ENCODE measurements at regions not wholly inside any gene's neighbourhood (a gene's known extent, or its start where the extent isn't known, plus 50 kb on each side); places are given as distances from the start of the nearest gene placed in this dataset.

DNA sequence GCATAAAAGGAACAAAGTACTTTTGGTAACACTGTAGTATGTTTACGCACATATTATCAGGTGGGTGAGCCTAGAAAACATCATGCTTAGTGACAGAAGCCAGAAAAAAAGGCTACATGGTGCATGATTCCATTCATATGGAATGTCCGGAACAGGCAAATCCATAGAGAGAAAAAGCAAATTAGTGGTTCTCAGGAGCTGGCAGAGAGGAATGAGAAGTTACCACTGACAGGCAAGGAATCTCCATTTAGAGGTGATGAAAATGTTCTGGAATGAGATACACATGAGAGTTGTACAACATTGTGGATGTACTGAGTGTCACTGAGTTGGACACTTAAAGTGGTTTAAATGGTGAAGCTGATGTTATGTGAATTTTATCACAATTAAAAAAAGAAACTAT is 976.9 kb downstream of the NLGN4Y start:
- DNase-seq (ENCODE audit: low read depth, low spot score) = no peak

DNA sequence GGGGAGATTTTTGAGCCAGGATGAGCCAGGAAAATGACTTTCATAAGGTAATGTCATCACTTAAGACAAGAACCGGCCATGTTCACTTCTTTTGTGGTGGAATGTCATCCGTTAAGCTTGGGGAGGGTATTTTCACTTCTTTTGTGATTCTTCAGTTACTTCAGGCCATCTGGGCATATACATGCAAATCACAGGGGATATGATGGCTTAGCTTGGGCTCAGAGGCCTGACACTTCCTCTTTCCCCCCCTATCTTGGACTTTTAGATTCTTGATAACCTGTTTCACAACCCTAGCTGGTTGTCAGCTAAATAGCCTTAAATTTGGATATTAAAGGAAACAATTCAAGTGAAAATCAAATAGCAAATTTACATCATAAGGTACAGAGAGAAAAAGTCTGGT is 986.0 kb downstream of the NLGN4Y start:
- DNase-seq (ENCODE audit: low read depth, low spot score) = no peak

DNA sequence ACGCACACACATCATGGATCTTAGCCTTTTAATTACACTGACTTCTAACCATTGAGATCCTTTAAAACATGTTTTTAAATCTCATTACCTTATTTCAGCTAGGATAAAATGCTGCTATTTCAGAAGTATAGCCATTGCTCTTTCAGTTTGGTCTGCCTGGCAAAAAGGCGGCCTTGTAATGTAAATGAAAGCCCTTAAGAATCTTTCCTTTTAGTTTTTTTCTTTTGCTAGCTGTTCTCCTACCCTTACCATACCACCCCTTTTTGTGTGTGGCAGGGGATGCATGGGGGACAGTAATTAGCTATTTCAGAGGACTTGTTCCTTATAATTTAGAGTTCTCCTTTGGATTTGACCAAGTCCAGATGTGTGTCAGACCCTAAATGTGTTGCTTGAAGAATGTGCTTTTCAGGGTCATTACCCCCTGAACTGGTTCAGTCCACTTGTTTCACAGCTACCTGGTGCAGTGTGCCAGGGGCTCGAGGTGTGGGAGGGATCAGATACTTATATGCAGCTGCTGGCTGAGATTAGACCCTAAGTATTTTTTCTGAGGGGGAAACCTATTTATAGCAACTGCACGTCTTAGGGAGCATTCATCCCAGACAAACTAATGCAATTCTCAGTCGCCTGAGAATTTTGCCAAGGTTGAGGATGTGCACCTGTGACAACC is 986.8 kb downstream of the NLGN4Y start:
- DNase-seq (ENCODE audit: low read depth, low spot score) = no peak

DNA sequence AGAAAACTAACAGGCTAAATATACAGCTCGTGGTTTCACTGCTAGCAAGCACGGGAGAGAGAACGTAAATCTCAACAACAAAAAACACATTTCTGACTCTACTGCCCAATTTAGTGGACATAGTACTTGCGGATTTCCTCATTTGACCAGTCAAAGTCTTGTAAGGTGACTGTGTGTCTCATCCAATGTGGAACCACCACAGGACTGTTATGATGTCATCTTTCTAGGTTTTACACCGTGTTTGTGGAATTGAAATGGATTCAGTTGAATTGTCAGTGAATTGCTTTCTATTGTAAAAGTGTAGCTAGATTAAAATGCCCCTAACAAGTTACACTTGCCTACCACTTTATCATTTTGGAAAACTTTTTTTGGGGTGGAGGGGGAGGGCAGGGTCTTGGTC is 1010.8 kb downstream of the NLGN4Y start:
- no peak for DNase-seq (ENCODE audit: low read depth, low spot score)

DNA sequence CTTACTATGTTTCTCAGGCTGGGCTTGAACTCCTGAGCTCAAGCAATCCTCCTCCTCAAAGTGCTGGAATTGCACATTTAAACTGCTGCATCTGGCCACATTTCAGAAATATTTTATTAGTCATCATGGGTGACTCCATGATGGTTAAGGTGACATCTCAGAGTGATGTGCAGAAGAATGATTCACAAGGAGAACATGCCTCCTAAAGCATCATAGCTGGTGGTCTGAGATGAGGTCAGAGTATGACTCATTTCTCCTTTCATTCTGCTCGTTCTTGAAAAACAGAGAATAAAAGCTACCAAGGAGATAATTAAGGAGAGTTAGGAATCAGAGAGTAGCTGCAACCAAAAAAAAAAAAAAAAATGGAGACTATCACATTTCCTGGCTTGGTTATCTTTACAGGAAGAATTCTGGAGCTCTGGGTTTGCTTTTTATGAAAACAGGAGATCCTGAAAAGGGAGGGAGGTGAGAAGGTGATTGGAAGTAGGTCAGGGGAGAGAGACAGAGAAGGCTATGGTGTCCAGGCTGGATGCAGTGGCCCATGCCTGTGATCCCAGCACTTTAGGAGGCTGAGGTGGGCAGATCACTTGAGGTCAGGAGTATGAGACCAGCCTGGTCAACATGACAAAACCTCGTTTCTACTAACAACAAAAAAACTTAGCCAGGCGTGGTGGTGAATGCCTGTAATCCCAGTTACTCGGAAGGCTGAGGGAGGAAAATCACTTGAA is 1011.6 kb downstream of the NLGN4Y start:
- DNase-seq (ENCODE audit: low read depth, low spot score) = no peak

DNA sequence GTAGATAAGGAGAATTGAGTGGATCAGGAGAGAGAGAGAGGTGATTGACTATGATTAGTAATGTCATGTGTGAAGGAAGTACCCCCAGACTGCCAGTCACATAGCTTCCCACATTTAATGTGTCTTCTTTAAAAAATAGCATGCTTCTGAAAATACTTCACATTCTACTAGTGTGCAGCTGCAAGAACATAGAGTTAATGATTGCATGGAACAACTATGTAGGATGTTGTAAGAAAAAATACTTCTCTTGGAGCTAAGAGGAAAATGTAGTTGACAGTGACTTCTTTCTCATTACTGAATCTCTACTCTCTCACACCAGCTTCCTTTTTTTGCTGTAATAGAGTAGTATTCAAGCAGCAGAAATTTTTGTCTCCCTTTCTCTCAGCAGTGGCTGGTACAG is 1016.2 kb downstream of the NLGN4Y start:
- no peak for DNase-seq (ENCODE audit: low read depth, low spot score)

DNA sequence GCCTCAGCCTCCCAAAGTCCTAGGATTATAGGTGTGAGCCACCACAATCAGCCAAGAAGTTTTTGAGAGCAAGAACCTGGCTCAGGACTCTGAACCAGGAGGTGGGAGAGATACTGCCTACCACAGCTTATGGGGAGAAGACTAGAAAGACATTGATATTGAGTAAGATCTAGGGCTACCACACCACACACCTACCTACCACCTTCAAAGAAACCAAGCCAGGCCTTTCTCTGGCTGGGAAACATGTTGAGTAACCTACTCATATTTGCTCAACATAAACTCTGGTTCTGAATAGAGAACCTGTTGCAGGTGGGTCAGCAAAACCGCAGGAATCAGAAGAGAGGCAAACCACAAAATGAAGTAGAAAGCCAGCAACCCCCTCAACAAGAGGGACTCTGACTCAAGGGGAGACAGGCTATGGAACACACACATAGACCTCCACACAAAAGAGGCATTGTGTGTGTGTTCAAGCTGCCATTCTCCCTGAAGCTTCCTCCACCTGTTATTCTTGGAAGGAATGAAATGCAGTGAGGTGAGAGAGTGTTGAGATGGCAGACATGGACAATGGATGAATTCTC is 1021.9 kb downstream of the NLGN4Y start:
- DNase-seq (ENCODE audit: low read depth, low spot score) = no peak

DNA sequence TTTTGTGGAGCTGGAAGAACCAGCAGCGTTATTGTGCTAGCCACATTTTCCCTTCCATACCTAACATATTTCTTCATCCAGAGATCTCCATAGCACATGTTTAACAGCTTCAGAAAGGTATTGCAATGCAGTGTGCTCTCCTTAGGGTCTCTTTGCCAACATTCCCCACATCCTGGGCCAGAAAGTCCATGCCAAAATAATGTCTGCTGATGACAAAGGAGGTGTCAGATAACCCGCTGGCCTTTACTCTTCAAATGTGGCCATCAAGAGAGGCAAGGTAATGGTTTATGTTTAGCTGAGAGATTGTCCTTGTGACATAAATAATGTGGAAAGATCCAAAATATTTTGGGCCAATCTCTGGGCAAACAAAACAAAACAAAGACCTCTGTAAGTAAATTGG is 1027.7 kb downstream of the NLGN4Y start:
- no peak for DNase-seq (ENCODE audit: low read depth, low spot score)

DNA sequence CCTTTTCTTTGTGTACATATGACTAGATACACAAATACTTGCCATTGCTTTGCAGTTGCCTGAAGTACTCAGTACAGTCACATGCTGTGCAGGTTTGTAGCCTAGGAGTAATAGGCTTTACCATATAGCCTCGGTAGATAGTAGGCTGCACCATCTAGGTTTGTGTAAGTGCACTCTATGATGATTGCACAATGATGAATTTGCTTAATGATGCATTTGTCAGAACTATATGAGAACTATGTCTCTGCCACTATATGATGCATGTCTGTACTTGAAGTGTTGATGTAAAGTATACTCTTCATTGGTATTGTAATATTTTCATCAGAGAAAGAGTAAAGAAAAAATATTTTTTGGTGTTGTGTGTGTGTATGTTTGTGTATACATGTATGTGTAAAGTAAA is 1030.7 kb downstream of the NLGN4Y start:
- DNase-seq (ENCODE audit: low read depth, low spot score) = no peak

DNA sequence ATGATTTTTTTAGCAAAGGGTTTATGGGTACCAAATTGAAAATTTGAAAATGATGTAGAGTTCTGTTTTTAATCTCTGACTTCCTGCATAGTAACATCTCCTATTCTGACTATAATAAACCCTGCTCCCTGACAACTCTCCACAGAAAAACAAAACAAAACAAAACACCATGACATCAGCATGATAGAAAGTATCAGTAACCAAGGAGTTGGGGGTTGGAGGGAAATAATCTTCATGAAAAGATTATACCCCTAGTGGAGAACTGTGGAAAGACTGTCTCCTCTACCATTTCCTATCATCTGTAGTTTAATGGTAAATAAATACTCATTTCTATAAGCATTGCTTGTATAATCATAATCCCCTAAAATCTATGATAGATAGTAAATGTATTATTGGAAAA is 1034.8 kb downstream of the NLGN4Y start:
- no peak for DNase-seq (ENCODE audit: low read depth, low spot score)

DNA sequence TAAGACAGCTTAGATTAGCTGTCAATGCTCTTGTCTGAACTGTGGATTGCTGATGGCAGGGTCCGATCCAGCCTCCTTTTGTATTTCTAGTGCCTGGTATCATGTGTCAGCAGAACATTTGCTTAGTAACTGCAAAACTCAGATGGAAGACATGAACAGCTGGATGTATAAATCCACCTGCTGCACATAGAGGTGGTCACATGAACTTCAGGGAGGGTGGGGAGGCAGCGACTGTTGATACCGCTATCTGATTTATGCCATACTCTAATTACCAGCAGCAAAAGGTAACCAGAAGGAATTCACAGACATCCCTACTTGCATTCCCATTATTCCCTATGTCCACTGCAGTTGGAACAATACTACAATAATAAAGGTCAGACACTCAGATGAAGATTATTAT is 1036.5 kb downstream of the NLGN4Y start:
- DNase-seq (ENCODE audit: low read depth, low spot score) = no peak

DNA sequence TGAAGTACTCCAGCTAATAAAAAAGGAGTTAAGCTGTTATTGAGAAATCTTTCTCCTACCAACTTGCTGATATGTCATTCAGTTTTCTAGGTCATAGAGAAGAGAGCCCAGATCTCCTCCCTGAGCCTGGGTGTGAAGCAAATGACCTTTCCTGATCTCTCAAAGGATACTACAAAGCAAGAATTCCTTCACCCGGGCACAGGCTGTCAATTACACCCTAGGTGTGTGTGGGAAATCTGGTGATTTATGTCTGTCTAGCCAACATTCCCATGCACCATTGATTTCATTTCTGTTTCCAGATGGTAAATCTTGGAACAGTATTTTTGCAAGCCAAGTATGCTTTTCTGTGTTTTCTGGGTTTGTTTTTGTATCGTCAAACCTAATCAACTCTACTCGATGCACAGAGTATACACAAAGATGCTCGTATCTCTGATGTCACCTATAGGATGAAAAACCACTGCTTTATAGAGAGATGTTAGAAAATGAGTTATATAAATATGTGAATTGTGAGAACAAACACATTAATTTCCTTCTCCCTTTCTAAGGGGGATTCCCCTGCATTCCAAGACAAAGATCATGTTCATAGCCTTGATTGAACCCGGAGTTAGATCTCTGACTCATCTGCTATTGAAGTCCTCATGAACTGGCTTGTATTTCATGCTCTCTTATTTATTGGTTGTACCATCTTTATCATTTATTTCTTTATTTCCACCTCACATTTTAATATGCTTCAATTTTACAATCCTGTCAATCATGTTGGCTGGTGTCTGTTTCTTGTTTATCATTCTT is 1037.4 kb downstream of the NLGN4Y start:
- no peak for DNase-seq (ENCODE audit: low read depth, low spot score)

DNA sequence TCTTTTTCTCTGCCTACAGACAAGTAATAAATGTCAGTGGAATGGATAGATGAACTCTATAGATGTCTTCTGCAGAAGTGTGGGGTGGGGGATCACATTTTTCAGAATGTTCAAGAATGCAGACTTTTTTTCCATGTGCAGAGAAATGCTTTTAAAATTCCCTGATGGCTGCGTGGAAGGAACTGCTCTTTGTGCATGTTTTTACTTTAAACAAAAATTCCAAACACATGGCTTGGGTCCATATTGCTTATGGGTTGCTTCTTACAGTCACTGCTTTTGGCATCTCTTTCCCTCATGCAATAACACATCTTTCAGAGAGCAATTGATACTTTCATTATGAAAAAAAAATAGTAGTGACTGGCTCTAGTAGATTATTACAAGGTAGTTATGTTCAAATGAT is 1053.6 kb downstream of the NLGN4Y start:
- DNase-seq (ENCODE audit: low read depth, low spot score) = no peak

DNA sequence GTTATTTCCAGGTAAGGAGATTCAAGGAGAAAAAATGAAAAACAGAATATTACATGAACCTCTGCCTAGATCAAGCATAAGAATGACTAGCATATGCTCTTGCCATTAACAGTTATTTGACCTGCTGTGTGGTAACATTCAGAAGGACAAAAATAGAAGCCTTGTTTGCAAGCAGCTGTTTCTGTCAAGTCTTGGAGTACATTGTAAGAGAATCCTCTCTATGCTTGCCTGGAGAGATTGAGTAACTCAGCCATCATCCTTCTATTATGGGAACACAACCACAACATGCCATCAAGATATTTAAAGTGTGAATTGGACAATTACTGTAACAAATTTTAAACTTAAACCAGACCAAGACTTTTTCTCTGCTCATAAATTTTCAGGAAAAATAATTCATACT is 1054.4 kb downstream of the NLGN4Y start:
- no peak for DNase-seq (ENCODE audit: low read depth, low spot score)

DNA sequence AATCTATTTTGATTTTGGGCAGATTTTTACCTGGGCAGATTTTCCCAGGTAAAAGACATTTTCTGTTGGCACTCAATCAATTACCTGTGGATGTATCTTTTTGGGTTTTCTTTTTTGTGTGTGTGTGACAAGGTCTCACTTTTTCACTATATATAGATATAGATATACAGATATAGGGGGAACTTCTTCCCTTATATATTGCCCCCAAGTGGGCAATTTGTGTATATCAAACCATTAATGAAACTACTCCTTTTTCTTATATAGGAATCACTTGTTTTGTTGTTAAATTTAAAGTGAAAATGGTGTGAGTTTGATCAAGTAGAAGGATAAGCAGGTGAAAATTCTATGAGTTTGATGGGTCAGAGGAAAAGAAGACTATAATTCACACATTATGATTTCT is 1054.9 kb downstream of the NLGN4Y start:
- DNase-seq (ENCODE audit: low read depth, low spot score) = no peak

DNA sequence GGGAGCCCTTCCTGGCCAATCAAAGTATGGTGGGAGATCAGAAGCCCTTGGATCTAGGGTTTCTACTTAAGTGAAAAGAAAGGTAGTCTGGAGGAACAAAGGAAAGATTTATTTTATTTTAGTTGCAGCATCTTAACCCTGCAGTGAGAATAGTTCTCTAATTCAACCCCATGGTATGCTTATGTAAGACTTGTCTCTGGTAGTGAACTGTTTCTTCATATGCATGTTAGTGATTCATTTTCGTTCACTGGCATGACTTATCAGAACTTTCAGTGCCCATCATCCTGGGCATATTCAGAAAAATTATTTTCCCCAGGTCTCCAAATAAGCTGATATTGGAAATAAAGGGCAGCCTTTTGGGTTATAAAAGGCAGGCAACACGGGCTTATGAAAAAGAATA is 1058.8 kb downstream of the NLGN4Y start:
- no peak for DNase-seq (ENCODE audit: low read depth, low spot score)

DNA sequence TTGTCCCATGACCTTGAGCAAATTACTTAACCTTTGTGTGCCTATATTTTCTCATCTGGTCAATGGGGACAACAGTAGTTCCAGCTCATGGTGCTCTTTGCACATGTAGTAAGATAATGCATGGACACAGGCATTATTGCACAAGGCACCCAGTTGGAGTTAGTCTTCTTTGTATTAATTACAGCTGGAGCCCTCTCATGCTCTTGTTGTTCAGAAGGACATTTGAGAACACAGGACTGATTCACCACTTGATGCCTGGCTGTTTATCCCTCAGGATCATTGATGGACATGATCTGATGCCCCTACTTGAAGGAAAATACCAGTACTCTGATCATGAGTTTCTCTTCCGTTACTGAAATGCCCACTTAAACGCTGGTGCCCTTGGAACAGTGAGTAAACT is 1068.6 kb downstream of the NLGN4Y start:
- no peak for DNase-seq (ENCODE audit: low read depth, low spot score)

DNA sequence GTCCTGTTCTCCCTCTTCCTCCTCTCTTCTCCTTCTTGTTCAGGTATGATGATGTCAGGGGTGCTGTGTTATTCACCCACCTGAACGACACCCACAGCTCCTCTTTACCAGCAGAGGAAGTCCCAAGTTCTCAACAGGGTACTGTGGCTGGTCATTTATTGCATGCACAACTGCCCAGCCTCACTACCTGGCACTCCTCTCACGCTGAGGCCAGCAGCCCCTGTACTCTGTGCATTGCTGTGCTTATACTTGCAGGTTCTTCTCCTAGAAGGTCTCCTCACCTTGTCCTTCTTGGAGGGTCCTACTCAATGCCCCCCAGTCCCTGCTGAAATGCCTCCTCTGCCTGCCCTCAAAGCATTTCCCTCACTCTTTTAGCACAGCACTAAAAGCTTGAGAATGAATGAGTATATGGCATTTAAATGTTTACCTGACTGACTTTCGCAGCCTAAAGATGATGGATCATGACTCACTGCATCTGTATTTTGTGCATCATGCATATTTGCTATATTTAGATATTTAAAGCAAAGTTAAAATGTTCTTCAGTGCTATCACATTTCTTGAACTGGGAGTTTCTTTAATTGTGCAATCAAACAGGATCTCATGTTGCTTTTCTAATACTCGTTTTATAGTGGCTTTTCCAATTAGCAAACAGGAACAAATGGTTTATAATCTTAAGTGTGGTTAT is 1069.3 kb downstream of the NLGN4Y start:
- no peak for DNase-seq (ENCODE audit: low read depth, low spot score)

DNA sequence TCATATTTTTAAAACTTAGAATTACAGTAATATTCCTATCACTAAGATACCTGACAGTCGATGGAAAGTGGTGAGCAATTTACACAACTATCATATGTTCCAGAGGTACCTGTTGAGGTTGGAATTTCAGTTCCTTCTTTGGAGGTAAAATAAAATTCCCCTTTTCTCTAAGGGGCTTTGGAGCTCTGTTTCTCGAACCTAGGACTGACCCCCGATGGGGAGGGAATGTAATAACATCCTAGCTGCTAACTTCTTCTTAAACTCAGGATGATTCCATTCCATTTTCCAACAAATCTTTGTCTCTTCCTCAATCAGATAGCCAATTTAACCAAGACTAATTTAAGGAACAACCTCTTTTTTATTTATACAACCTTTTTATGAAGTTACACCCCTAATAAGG is 1069.8 kb downstream of the NLGN4Y start:
- DNase-seq (ENCODE audit: low read depth, low spot score) = no peak

DNA sequence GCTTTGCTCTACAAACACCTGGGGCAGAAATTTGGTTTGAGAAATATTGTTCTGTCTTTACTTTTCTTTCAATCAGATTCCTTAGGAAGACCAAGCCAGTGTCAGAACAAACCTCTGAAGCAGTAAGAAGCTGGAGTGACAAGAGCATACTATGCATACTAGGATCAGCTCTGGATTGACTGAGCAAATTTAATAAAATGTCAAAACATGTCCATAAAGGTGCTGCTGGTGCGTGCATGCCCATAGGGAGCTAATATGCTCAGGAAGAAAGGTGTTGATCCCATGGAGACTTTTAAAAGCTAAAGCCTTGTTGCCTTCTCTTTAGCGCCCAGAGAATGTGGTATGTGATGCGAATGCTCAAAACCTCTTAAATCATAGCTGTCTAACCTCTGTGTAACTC is 1076.2 kb downstream of the NLGN4Y start:
- no peak for DNase-seq (ENCODE audit: low read depth, low spot score)

DNA sequence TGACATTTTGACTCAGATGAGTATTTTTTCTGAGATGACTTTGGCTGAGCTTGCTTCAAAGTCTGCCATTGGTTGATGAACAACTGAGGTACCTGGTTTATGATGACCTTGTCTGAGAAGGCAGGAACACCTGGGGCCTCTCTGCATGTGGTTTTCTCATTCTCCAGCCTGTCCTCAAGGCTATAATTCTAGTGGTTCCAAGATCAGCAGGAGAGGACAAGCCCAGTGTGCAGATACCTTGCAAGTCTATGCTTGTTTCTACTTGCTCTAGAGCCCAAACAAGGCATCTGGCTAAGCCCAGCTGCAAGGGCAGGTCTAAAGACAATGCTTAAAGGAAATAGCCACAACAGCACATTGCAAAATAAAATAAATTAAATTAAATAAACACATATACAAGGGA is 1100.0 kb downstream of the NLGN4Y start:
- DNase-seq (ENCODE audit: low read depth, low spot score) = no peak

DNA sequence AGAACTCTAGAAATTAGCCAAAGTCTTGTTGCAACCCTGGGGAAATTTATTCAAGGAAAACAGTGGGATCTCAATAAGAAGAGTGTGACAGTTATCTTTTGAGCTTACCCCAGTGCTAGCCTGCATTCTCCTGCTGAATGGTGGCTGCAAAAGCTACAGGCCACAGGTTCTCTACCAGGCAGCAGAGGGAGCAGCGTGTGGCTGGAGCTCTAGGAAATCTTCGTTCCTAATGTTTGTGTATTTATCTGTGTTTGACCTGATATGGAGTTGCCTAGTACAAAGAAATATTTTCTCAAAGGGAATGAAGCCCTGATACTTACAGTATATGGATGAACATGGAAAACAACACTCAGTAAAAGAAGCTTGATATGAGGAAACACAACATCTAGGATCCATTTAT is 1100.6 kb downstream of the NLGN4Y start:
- DNase-seq (ENCODE audit: low read depth, low spot score) = no peak
